PC-9 (cell line): ENCODE measurements at regions not wholly inside any gene's neighbourhood (a gene's known extent, or its start where the extent isn't known, plus 50 kb on each side); places are given as distances from the start of the nearest gene placed in this dataset.

Experiments used
- EZH2 ChIP-seq: fragments of 200-600 bp; sonication (generic); IDR thresholded peaks from 2 replicates; pipeline ENCODE4 v1.8.0; 2017; ENCODE audit warnings: antibody characterized with exemption, low read depth
- TF ChIP-seq, protein P1 (sequence below): fragments of 200-600 bp; sonication (generic); conservative IDR thresholded peaks from 2 replicates; pipeline ENCODE4 v1.6.1; 2017; ENCODE audit warnings: mixed run types, antibody characterized with exemption, mild to moderate bottlenecking, moderate library complexity

DNA sequence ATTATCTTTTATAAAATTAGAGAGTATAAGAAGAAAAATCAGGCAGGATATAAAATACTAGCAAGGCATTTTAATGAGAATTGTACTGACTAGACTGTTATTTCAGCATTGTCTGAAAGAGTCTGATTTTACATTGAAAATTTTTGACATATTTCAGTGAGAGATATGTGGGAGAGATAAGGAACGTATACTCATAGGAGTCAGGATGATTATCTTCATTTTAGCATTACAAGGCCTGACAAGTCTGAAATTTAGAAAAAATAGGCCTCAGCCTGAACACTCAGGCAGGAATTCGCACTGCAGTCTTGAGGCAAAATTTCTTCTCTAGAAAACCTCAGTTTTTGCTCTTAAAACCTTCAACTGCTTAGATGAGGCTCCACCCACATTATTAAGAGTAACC, 386.0 kb downstream of the HGF start:
- TF ChIP-seq, protein P1, sequence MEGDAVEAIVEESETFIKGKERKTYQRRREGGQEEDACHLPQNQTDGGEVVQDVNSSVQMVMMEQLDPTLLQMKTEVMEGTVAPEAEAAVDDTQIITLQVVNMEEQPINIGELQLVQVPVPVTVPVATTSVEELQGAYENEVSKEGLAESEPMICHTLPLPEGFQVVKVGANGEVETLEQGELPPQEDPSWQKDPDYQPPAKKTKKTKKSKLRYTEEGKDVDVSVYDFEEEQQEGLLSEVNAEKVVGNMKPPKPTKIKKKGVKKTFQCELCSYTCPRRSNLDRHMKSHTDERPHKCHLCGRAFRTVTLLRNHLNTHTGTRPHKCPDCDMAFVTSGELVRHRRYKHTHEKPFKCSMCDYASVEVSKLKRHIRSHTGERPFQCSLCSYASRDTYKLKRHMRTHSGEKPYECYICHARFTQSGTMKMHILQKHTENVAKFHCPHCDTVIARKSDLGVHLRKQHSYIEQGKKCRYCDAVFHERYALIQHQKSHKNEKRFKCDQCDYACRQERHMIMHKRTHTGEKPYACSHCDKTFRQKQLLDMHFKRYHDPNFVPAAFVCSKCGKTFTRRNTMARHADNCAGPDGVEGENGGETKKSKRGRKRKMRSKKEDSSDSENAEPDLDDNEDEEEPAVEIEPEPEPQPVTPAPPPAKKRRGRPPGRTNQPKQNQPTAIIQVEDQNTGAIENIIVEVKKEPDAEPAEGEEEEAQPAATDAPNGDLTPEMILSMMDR, result no peak
- TF ChIP-seq EZH2, result no peak
